HG02970 (cell line): ENCODE measurements at regions not wholly inside any gene's neighbourhood (a gene's known extent, or its start where the extent isn't known, plus 50 kb on each side); places are given as distances from the start of the nearest gene placed in this dataset.
"Not testable (repeated sequence)": the region's sequence is repeated elsewhere in the genome, so short reads cannot be mapped to it uniquely, and the experiment has no call there.

Source experiments
- ATAC-seq: cut with Tn5 transposase; IDR thresholded peaks from one replicate; pipeline ENCODE4 v1.9.1; 2021; ENCODE audit warnings: mild to moderate bottlenecking, moderate library complexity, moderate number of reproducible peaks; ENCODE audit not compliant: unreplicated experiment, low FRiP score

DNA sequence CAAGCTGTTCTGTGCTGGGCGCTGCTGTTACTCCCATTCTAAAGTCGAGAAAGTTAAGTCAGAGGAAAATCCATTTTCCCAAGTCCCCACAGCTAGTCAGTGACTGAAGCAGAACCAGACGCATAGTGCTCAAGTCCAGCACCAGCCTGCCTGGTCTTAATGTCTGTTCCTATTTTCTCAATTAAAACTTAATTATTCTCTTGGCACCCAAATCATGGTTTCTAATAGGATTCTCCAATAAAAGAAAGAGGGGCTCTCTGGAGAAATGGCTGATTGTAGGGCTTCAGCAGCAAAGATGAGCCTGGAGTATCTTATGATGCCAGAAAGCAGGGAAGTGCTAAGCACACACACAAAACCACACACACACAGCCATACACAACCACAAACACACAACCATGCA, 531.0 kb upstream of the SALL3 start:
- ATAC-seq: no peak

GRCh38 chr18:78454221-78454620, 525.4 kb upstream of the SALL3 start:
- ATAC-seq: no peak

GRCh38 chr18:78455386-78455785, 524.2 kb upstream of the SALL3 start:
- ATAC-seq: no peak

- no peak for ATAC-seq
Observed at GRCh38 chr18:78457011-78457410, 522.6 kb upstream of the SALL3 start.

DNA sequence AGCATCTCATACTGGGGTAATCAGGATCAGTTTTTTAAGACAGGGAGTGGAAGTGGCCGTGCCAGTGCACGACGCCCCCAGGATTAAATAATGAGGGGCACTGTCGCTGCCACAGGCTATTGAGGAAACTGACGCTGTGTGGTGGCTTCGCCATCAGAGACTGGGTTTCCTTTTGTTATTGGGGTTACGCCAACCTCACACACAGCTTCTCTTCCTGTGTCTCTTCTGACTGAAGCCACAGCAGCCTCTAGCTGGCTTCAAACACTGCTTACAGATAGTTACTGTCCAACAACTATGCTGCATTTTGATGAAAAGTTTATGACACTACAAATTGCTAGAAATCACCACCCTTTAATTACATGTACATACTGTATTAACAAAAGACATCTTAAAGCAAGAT, 521.9 kb upstream of the SALL3 start:
- ATAC-seq: no peak

DNA sequence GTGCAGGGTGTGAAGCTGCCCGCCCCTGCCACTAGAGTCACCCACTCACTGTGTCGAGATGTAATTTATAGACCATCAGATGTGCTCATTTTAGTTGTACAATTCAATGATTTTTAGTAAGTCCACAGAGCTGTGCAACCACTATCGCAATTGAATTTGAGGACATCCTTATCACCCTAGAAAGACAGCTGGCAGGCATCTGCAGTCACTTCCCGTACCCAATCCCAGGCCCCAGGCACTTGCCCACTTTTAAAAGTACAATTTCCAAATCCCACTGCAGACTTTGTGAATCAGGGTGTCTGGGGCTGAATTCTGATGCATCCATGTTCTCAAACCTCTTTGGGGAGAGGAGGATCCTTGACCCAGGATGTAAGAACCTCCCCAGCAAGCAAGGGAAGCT, 521.3 kb upstream of the SALL3 start:
- no peak for ATAC-seq

DNA sequence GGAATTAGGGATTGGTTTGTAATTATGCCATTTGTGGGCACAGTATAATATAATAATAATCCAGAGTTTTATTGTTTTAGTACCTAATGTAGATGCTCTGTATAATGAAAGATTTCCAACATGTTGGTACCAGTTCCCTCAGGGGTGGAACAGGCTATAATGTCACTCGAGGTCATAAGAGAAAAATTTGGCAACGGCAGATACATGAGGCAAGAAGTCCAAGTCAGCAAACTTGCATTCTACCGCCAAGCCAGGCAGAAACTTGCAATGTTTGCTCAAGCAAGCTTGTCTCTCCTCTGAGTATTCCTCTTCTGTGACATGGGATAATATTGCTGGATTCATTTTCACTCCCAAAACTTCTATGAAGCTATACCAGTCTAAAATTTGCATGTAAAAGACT, 520.0 kb upstream of the SALL3 start:
- ATAC-seq: no peak

DNA sequence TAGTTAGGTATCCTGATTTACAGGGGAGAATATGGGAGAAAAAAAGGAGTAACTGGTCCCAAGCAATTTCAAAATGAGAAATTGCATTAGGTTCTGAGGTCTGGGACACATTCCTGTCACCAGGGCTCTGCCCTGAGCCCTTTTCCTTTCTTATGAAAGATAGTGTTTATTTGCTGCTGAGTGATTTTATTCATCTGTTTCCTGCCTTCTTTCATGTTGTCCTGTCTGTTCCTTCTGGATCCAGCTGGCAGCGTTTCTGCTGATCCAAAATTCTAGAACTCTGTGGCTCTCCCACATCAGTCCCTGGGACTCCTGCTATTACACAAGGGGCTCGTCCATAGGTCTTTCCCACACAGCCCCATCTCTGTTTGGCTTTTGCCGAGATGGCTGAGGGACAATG, 519.1 kb upstream of the SALL3 start:
- ATAC-seq: no peak

DNA sequence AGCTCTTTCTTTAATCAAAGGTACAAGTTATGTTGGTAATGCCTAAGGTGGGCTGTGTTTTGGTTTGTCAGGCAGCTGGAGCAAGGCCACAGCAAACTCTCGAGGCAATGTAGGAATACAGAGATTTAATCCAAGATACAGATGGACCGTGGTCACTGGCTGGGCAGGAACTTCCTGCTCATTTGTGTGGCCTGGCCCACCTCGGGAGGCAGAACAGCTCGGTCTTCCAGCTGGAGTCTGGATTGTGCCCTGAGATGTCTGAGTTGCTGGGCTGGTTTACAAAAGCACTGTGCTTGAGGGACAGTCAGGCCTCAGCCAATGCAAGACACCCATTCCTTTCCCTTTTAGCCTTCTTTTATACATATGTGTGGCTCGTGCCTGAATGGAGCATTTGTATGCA, 506.1 kb upstream of the SALL3 start:
- no peak for ATAC-seq

GRCh38 chr18:78477840-78478239, 501.8 kb upstream of the SALL3 start:
- ATAC-seq: no peak

- no peak for ATAC-seq
Observed at GRCh38 chr18:78479443-78479842, 500.2 kb upstream of the SALL3 start.

DNA sequence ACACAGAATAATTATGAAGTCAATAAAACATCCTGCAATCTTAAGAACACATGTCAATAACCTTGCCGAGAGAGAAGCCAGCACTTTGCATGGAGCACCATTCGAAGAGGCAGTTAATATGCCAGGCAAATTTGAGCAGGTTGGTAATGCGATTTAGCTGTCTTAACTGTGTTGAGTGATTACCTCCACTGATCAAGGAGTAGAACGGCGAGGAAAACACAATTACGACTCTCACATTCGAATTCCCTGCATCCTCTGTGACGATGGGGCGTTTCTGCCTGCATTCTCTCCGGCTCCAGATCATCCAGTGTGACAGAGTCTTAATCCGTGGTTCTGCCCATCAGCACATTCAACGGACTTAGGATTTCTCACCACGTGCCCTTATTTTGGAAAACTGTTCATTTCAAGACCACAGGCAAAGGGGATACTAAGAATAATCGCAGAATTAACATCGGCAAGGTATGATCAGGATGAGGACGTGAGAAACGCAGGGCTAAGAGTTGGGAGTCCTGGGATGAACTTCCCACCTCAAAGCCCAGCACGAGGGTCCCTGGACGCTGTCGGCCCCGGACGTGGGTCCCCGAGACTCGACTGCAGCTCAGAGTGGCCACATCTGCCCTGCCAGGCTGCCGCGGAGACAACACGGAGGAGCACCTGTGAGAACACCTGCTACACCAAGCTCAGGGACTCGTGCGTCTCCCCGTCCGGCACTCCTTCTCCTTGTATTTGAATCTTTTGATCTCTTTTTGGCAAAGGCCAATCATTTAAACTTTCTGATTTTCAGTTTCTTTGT, 499.2 kb upstream of the SALL3 start:
- no peak for ATAC-seq

DNA sequence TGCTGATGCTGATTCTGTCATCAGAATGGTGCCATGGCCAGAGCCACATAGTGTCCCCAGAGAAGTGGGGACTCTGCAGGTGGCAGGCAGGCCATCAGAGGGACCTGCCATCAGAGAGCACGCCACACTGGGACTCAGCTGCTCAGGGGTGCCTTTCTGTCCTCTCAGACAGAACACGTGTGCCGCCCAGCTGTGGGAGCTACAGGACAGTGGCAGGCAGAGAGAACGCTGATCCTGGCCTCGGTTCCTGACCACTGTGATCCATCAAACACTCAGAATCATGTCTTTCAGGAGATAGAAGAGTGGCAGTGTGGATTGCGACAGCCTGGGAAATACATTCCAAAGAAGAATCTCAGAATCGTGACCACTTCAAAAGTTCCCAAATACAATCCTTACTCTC, 497.2 kb upstream of the SALL3 start:
- no peak for ATAC-seq

- no peak for ATAC-seq
Observed at GRCh38 chr18:78487649-78488048, 492.0 kb upstream of the SALL3 start.

GRCh38 chr18:78492064-78492812, 487.4 kb upstream of the SALL3 start:
- ATAC-seq: no peak

- no peak for ATAC-seq
Observed at GRCh38 chr18:78492813-78493371, 486.7 kb upstream of the SALL3 start.

GRCh38 chr18:78493490-78493889, 486.1 kb upstream of the SALL3 start:
- ATAC-seq: not testable (repeated sequence)

DNA sequence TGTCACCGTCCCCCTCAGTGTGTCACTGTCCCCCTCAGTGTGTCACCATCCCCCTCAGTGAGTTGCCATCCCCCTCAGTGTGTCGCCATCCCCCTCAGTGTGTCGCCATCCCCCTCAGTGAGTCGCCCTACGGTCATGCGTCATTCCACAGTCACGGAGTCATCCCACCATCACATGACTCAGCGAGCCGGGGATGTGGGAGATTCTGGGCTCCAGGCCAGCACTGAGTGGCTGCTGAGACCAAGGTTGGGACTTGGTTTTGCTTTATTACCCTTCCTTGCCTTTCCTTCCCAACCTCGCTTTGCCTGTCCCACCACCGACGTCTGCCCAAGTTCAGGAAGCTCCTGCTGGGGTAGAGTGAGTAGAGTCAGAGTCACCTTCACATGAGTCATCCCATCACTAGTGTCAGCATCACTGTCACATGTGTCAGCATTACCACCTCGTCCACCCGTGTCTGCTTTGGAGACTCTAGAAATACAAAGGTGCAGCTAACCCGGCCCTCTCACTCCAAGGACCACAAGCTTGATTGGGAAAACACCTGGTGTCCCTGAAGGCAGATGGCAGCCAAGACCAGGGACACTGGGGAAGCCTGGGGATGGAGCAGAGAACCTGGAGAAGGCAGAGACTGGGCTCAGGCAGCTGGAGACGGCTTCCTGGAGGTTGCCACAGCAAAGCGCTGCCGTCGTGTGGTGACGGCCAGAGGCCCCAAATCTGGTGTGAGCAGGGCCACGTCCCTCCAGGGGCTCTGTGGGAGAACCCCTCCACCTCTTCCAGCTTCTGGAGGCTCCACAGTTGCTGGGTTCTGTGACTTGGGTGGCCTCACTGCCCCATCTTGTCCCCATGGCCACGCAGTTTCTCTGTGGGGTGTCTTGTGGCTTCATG, 485.2 kb upstream of the SALL3 start:
- no peak for ATAC-seq

DNA sequence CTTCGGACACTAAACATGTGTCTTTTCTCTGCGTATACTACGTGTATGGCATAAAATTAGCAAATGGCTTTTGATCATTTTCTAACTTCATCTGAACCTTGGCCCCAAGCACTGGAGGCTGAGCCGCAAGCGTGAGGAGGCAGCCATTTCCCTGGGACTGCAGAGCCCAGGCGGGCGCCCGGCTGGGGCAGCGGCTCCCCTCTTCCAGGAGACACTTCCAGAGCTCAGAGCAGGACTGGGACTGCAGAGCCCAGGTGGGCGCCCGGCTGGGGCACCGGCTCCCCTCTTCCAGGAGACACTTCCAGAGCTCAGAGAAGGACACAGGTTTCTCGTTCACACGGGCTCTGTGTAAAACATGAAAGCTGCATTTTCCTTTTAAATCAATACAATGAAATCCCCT, 484.1 kb upstream of the SALL3 start:
- no peak for ATAC-seq

- ATAC-seq: no peak
Observed at GRCh38 chr18:78496079-78496478, 483.5 kb upstream of the SALL3 start.

DNA sequence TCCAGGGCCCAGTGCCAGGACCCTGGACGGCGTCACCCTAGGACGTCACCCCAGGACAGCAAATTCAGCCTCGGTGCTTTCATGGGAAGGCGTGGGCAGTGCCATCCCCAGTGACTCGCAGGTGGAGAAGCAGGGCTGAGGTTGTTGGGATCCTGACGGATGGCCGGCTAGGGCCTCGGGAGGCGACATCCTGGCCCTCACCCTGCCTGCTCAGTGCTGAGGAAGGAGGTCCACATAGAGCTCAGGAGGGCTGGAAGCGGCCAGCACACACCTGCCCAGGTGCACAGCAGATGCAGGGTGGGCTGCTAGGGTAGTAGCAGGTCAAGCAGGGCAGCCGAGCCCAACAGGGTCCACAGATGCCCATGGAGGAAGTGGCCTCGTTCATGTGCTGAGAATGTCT, 482.0 kb upstream of the SALL3 start:
- no peak for ATAC-seq
